Smooth muscle cell (in vitro differentiated cells): ENCODE measurements at regions not wholly inside any gene's neighbourhood (a gene's known extent, or its start where the extent isn't known, plus 50 kb on each side); places are given as distances from the start of the nearest gene placed in this dataset.

Experiments used
- DNase-seq: peaks from one replicate; lab custom pipeline; 2025; ENCODE audit not compliant: unreplicated experiment; lab: John Stamatoyannopoulos, UW
- H2AFZ ChIP-seq: fragments of 200-600 bp; sonication (generic); 2 replicates; pipeline ENCODE4 v1.6.0; 2016; ENCODE audit warnings: antibody characterized with exemption, low read depth, mild to moderate bottlenecking
- H3F3A ChIP-seq: fragments of 200-600 bp; sonication (generic); 2 replicates; pipeline ENCODE4 v1.6.0; 2017; ENCODE audit warnings: antibody characterized with exemption, low read depth
- H3K27ac ChIP-seq: fragments of 200-600 bp; sonication (generic); 2 replicates; pipeline ENCODE4 v1.5.1; 2016; ENCODE audit warnings: low read depth, mild to moderate bottlenecking
- H3K27me3 ChIP-seq: fragments of 200-600 bp; sonication (generic); 2 replicates; pipeline ENCODE4 v1.6.1; 2016; ENCODE audit warnings: low read depth, mild to moderate bottlenecking
- H3K36me3 ChIP-seq: fragments of 200-600 bp; sonication (generic); 2 replicates; pipeline ENCODE4 v1.5.1; 2016; ENCODE audit warnings: low read depth
- H3K4me1 ChIP-seq: fragments of 200-600 bp; sonication (generic); 2 replicates; pipeline ENCODE4 v1.5.1; 2016; ENCODE audit warnings: low read depth
- H3K4me2 ChIP-seq: fragments of 200-600 bp; sonication (generic); 2 replicates; pipeline ENCODE4 v1.6.0; 2016; ENCODE audit warnings: mild to moderate bottlenecking
- H3K4me3 ChIP-seq: fragments of 200-600 bp; sonication (generic); 2 replicates; pipeline ENCODE4 v1.5.1; 2016; ENCODE audit warnings: mild to moderate bottlenecking
- H3K79me2 ChIP-seq: fragments of 200-600 bp; sonication (generic); 2 replicates; pipeline ENCODE4 v1.6.0; 2016; ENCODE audit warnings: low read depth, mild to moderate bottlenecking
- H3K9ac ChIP-seq: fragments of 200-600 bp; sonication (generic); 2 replicates; pipeline ENCODE4 v1.6.0; 2016; ENCODE audit warnings: low read depth
- H3K9me3 ChIP-seq: fragments of 200-600 bp; sonication (generic); replicated peaks from 2 replicates; pipeline ENCODE4 v1.5.1; 2016; ENCODE audit warnings: low read depth
- H4K20me1 ChIP-seq: fragments of 200-600 bp; sonication (generic); 2 replicates; pipeline ENCODE4 v1.6.0; 2016; ENCODE audit warnings: low read depth
- WGBS: methylation state at CpG from one replicate; pipeline ENCODE4 v1.1.7; 2016; ENCODE audit warnings: low lambda C conversion rate; 5-methylcytosine and 5-hydroxymethylcytosine counted together
- TF ChIP-seq, protein P1 (sequence below): fragments of 200-600 bp; sonication (generic); IDR thresholded peaks from 2 replicates; pipeline ENCODE4 v1.5.1; 2017; ENCODE audit warnings: borderline replicate concordance, mild to moderate bottlenecking, antibody characterized with exemption; ENCODE audit not compliant: insufficient read depth, poor library complexity, severe bottlenecking

DNA sequence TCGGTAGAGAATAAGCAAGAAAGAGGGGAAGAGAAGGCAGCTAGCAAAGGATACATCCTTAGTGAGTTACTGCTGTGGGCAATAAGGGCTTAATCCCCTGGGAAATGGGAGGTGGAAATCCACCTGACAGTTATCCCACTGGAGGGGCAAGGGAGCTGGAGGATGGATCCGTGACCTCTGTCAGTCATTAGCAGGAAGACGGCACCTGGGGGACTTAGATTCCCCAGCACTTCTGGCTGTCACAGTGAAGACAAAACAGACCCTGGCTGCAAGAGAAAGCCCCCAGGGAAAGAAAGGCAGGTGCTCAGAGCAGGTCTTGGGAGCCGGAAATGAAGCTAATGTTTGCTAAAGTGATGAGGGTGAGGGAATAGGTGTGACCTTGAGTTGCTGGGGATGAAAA, 70.4 kb upstream of the MRI1 start:
- DNase-seq: no peak
- Histone ChIP-seq H2AFZ (no peak overlapping the region), H3K79me2 (no peaks in the 10 kb centered on the region), H3K9me3 (no peaks in the 10 kb centered on the region), H3K4me3 (no peak overlapping the region), H3F3A (no peaks in the 10 kb centered on the region), H3K4me2 (no peak overlapping the region), H3K4me1 (no peaks in the 10 kb centered on the region), H3K36me3 (no peaks in the 10 kb centered on the region), H4K20me1 (no peaks in the 10 kb centered on the region), H3K27me3 (no peaks in the 10 kb centered on the region), H3K27ac (no peak overlapping the region), H3K9ac (no peak overlapping the region)
- 67% methylated on average over 4 of the region's 4 CpGs for WGBS
- TF ChIP-seq, protein P1, sequence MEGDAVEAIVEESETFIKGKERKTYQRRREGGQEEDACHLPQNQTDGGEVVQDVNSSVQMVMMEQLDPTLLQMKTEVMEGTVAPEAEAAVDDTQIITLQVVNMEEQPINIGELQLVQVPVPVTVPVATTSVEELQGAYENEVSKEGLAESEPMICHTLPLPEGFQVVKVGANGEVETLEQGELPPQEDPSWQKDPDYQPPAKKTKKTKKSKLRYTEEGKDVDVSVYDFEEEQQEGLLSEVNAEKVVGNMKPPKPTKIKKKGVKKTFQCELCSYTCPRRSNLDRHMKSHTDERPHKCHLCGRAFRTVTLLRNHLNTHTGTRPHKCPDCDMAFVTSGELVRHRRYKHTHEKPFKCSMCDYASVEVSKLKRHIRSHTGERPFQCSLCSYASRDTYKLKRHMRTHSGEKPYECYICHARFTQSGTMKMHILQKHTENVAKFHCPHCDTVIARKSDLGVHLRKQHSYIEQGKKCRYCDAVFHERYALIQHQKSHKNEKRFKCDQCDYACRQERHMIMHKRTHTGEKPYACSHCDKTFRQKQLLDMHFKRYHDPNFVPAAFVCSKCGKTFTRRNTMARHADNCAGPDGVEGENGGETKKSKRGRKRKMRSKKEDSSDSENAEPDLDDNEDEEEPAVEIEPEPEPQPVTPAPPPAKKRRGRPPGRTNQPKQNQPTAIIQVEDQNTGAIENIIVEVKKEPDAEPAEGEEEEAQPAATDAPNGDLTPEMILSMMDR: no peak

DNA sequence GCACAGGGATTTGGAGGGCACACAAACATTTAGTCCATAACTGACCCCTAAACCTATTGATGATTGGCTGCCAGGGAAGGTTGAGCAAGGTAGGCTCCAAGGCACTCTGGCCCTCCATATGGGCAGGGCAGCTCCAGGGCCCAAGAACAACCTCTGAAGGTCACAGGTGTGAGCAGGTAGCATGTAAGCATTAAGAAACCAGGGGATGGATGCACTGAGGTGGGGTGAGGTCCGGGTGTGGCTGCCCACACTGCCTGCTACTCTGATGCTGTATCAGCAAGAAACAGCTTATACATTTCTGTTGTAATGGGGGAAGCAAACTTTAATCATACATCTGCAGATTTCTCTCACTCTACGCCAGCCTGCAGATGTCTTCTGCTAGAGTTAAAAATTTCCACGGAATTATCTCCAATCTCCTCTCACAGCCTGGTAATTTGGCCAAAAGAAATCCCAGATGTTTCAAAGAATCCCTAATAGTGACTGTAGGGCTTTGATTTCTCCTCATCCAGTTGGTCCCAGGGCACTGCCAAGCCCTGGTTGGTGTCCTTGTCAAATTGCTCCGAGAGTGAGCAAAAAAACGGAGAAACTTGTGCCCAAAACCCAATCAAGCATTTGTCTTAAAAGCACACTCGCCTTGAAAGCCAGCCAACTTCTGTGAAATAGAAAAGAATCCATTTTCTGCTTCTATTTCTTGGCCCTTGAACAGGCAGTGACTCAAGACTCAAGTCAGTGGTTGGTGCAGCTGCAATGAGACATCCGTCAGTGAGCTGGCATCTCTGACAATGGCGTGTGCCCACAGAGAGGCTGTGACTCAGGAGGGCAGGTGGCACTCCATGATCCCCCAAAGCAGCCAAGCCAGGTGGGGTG, 72.5 kb upstream of the MRI1 start:
- Histone ChIP-seq H4K20me1 (no peaks in the 10 kb centered on the region), H2AFZ (no peak overlapping the region), H3F3A (no peaks in the 10 kb centered on the region), H3K9me3 (no peaks in the 10 kb centered on the region), H3K9ac (no peak overlapping the region), H3K27me3 (no peaks in the 10 kb centered on the region), H3K4me2 (no peak overlapping the region), H3K4me3 (no peak overlapping the region), H3K36me3 (no peaks in the 10 kb centered on the region), H3K27ac (no peak overlapping the region), H3K4me1 (no peaks in the 10 kb centered on the region), H3K79me2 (no peaks in the 10 kb centered on the region)
- TF ChIP-seq, protein P1: no peak
- 81% methylated on average over 8 of the region's 8 CpGs for WGBS
- no peak for DNase-seq

DNA sequence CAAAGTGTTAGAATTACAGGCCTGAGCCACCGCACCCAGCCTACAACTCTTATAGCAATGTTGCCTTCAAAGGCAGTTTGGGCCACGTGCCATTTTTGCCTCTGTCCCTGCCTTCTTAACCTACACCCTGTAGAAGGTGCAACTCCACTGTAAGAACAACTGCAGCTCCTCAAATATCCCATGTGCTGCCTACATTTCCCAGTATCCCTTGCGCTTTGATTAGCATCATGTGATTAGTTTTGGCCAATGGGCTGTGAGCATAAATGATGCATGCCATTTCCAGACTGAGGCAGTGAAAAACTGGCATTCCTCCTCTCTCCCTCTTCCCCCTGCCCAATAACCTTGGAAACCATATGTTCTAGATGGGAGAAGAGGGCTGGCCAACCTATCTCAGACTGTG, 75.2 kb upstream of the MRI1 start:
- no peak overlapping the region for H3K4me2 ChIP-seq
- no peaks in the 10 kb centered on the region for H3K27me3 ChIP-seq
- H3K9ac ChIP-seq: no peak overlapping the region
- no peaks in the 10 kb centered on the region for H3K79me2 ChIP-seq
- H3K4me3 ChIP-seq: no peak overlapping the region
- no peak overlapping the region for H3K27ac ChIP-seq
- no peaks in the 10 kb centered on the region for H4K20me1 ChIP-seq
- TF ChIP-seq, protein P1: no peak
- H2AFZ ChIP-seq: no peak overlapping the region
- H3K36me3 ChIP-seq: no peaks in the 10 kb centered on the region
- H3F3A ChIP-seq: no peaks in the 10 kb centered on the region
- no peak for DNase-seq
- no peaks in the 10 kb centered on the region for H3K9me3 ChIP-seq
- H3K4me1 ChIP-seq: no peaks in the 10 kb centered on the region
- 72% methylated on average over 3 of the region's 3 CpGs for WGBS

DNA sequence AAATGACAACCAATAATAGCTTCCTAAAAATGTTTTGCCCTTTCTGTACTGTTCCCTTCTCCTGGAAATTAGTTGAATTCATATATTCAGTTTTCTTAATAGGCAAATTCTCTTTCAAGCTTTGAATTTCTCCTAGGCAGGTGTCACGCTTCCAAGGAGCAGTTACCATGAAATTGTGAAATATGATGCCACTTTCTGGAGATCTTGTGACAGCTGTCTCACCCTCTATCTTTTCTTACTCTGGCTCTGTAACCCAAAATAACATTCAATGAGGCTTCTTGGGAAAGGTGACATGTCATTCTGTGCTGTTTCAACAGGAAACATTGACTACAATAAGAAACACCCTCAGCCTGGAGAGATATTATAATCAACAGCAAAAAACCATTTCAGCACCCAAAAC, 80.3 kb upstream of the MRI1 start:
- H3K36me3 ChIP-seq: no peaks in the 10 kb centered on the region
- H3K4me1 ChIP-seq: no peaks in the 10 kb centered on the region
- 91% methylated on average over 1 of the region's 1 CpG for WGBS
- H3K27ac ChIP-seq: no peak overlapping the region
- H3K9ac ChIP-seq: no peak overlapping the region
- H3K9me3 ChIP-seq: no peaks in the 10 kb centered on the region
- no peak for DNase-seq
- H2AFZ ChIP-seq: no peak overlapping the region
- no peak overlapping the region for H3K4me3 ChIP-seq
- no peaks in the 10 kb centered on the region for H4K20me1 ChIP-seq
- no peak overlapping the region for H3K4me2 ChIP-seq
- no peaks in the 10 kb centered on the region for H3F3A ChIP-seq
- H3K27me3 ChIP-seq: no peaks in the 10 kb centered on the region
- H3K79me2 ChIP-seq: no peaks in the 10 kb centered on the region
- TF ChIP-seq, protein P1: no peak
